HG02970 (cell line): ENCODE measurements at regions not wholly inside any gene's neighbourhood (a gene's known extent, or its start where the extent isn't known, plus 50 kb on each side); places are given as distances from the start of the nearest gene placed in this dataset.

Experiments
- ATAC-seq: cut with Tn5 transposase; IDR thresholded peaks from one replicate; pipeline ENCODE4 v1.9.1; 2021; ENCODE audit warnings: mild to moderate bottlenecking, moderate library complexity, moderate number of reproducible peaks; ENCODE audit not compliant: unreplicated experiment, low FRiP score

DNA sequence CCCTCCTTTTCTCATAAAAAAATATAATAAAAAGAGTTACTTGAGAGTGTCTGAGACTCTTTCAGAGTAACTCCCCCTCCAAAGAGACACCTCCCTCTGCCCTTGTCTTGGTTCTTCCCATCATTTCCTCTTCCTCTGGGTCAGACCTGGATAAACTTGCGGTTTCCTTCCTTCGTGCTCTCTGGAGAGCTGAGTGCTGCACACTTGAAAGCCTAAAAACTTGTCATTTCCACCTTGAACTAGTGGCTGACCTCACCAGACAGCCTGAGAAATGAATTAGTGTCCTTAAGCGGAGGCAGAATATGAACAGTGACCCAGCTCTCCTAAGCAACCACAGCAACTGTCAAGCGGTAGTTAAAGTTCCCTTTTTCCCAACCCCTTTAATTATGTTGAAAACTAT is 88.4 kb upstream of the PROX1 start:
- no peak for ATAC-seq

GRCh38 chr1:213905344-213905743 is 82.4 kb upstream of the PROX1 start:
- ATAC-seq: no peak

DNA sequence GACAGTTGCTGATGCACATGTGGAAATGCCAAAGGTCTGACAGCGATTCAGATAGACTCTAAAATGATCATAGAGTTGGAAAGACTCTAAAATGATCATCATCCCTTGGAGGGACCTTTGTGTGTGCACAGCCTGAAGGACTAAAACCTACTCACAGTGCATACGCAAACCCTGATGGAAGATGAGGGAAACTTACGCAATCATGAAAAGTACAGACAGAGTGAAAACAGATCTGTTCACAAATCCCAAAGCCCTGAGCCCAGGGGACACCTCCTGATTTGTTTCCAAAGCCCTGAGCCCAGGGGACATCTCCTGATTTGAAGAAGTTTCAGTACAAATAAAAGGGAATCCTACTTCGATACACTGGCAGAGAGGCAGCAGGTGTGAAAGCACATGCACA is 79.3 kb upstream of the PROX1 start:
- no peak for ATAC-seq

DNA sequence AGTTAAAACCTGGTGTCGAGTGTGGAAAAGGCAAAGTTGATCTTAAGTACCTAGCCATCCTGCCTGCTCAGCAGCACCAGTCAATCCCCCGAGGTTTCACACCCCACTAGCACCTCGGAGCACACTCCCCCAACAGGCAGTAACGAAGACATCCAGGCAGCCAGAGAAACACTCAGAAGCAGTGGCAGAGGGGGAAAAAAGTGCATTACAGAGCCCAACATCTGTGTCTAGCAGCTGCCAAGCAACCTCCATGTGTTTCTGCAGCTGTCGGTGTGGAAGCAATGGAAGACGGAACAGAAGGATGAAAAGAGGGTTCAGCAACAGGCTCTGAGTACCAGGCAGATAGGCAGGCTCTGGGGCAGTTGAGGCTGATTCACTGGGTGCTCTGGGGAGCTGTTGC is 73.4 kb upstream of the PROX1 start:
- no peak for ATAC-seq

DNA sequence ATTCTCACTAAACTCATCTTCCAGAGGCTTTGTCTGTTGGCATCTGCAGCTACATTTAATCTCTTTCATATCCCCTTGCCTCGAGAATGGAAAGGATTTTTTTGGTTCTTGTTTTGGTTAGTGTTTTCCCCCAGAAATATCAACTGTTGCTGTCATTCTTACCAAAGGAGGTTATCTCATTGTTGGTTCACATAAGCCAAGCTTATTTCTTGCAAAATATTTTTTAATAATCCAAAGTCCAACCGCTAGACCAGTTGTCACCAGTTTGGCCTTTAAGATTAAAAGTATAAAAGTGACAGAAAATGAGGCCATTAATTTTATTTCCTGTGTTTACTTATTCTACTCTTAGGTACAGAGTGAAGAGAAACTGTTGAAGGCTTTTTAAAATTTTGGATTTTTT is 66.5 kb upstream of the PROX1 start:
- no peak for ATAC-seq

DNA sequence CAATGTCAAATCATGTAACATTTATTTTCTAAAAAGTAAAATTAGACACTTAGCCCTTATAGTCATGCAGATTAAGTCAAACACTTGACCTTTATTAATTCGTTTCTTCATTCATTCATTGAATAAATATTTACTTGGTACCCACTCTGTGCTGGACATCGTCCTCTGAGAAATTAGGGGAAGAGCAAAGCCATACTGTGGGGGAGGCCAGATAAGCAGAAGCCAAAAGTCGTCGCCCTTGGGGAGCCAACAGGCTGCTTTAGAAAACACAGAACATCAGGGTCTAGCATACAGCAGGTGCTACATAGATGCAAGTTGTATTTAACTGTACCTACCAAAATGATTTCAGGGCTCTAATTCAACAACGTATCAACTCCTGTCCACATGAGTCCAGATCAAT is 66.1 kb upstream of the PROX1 start:
- no peak for ATAC-seq

GRCh38 chr1:213925531-213926182 is 62.1 kb upstream of the PROX1 start:
- no peak for ATAC-seq

DNA sequence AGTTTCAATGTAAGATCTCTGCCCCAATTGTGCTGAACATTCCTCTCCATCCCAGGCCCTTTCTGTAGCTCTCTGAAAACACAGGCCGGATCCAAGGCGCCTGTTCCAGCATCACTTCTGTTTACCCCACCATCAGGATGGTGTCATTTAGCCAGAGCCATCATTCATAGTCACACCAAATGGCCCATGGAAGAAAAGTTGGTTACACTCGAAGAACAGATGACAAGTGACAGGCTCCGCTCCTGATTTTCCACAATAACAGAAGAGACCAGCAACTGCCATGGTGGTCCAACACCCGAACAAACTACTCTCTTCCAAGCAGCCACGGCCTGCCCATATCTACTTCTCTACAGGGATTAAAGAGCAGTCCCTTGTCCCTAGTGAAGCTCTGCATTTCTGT is 59.9 kb upstream of the PROX1 start:
- ATAC-seq: no peak

DNA sequence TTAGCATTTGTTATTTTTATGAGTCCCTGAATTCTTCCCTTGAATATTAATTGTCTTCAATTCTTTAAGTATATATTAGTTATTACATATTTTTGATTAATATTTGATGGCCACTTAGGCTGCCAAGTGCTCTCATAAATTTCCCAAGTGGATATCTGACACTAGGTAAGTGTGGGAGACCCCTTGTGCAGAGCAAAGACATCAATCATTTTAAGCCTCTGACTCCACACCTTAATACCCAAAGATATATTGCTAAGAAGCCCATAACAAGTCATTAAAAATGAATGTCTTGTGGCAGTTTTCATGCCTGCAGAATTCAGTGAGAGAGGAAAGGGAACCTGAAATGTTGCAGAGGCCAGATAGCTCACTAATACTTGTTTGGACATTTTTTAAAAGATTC is 58.4 kb upstream of the PROX1 start:
- ATAC-seq: no peak

DNA sequence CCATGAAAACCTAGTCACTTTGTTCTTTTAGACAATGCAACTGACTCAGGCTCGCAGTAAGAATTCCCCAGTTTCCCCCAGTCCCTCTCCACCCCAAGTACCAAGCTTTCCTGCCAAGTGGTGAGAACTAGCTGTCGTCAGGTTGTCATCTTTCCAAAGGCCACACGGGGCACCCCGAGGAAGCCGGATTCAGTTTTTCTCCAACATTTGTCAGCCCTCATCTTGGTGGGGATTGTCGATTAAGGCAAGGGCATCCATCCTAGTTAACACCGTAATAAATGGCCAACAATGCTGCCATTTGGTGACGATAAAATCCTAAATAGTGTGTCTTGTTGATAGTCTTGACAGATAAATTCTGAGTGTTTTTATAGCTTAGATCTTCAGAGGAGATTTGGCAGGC is 55.9 kb upstream of the PROX1 start:
- no peak for ATAC-seq

GRCh38 chr1:213933336-213933735 is 54.4 kb upstream of the PROX1 start:
- no peak for ATAC-seq

DNA sequence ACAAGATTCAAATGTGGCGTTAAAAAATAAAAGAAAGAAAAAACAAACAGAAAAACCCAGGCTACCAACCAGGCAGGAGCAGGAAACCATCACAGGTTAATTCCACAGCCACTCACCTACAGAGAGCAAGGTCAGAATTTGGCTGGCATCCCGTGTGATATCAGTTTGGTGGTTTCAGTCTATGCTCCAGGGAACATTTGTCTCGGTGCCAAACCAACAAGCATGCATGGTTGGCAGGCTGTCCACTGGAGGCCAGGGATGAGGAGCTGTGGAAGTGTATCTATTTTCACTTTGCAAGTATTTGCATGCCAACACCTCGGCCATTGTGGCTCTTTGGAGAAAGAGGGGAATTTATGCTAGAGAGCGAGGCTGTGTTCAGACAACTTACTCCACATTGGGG is 53.1 kb upstream of the PROX1 start:
- ATAC-seq: no peak

DNA sequence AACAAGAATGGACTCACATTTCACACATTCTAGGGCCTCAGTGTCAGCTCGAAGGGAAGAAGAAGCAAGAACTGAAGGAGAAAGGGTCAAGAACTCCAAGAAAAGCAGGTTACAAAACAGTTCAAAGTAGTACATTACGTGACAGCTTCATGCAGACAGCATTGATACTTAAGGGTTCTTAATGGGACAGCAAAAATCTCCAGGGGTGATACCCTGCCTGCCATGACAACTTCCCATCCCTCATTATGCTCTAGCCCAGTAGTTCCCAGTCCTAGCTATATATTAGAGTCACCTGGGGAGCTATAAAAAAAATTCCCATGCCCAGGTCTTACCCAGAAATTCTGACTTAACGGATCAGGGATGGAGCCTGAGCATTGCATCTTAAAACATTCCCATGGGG is 51.2 kb upstream of the PROX1 start:
- ATAC-seq: no peak
